GM18511 (cell line): ENCODE measurements at regions not wholly inside any gene's neighbourhood (a gene's known extent, or its start where the extent isn't known, plus 50 kb on each side); places are given as distances from the start of the nearest gene placed in this dataset.
"Not testable (repeated sequence)": the region's sequence is repeated elsewhere in the genome, so short reads cannot be mapped to it uniquely, and the experiment has no call there.

Experiments used
- ATAC-seq: cut with Tn5 transposase; IDR thresholded peaks from one replicate; pipeline ENCODE4 v1.9.1; 2021; ENCODE audit warnings: mild to moderate bottlenecking, moderate library complexity; ENCODE audit not compliant: unreplicated experiment

DNA sequence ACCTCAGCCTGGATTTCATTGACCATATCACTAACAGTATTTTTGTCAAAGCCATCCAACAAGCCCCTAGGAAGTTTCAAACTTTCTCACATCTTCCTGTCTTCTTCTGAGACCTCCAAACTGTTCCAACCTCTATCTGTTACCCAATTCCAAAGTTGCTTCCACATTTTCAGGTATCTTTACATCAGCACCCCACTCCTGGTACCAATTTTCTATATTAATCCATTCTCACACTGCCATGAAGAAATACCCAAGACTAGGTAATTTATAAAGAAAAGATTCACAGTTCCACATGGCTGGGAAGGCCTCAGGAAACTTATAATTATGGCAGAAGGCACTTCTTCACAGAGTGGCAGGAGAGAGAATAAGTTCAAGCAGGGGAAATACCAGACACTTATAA lies 571.9 kb upstream of the PHF14 start:
- no peak for ATAC-seq

DNA sequence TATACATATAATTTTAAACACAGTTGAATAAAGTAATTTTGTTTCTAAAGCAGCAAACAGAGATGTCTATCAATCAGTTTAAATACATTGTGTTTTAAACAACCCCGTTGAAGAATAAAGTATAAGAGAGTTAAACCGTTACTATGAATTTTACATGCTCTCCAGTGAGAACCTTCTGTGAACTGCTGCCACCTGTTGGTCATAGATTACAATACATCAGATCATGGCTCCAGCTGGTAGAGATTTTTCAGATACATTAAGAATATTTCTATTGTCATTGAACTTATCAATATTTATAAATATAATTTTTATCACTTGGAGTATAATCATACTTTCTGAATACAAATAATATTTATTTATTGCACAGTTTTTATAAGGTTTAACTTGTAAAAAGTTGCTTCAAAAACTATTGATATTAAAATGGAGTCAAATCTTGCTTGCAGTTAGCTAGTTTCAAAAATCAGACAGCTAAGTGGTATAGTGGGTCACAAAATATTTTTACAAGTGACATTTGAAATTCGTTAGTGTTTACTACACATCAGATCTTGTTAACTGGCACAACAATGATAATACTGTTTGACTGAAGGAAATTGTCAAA lies 561.2 kb upstream of the PHF14 start:
- ATAC-seq = peak; percentile 83

DNA sequence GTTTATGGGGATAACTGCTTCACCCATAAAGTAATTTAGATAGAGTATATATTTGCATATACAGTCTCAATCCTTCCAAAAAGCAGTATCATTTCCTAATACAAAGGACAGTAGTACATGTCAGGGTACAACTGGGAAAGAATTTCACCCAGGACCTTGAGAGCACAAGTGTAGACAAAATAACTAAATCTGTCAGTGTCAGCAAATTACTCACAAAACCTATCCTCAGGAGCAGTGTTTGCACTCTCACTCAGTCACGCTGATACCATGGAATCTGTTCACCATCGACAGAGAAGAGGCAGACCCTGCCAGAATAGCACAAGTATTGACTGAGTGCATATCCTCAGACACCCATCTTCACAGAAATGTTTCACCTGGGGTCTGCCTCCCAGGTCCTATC lies 554.7 kb upstream of the PHF14 start:
- no peak for ATAC-seq

DNA sequence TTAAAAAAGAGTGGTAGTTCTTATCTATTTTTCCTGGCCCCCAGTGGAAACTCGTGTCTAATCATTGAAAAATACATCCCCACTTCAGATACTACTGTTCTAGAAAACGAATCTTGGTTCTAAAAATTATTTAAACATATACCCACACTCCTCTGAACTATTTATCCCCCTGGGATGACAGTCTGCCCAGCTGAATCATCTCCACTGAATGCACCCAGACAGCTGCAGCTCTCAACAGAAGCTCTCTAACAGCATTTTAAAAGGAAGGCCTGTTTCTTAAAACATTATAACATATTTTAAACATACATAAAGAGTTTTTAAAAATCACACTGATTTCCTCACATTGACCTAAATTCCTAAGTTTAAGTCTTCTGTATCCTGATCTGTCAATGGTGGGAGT lies 544.6 kb upstream of the PHF14 start:
- ATAC-seq = no peak

DNA sequence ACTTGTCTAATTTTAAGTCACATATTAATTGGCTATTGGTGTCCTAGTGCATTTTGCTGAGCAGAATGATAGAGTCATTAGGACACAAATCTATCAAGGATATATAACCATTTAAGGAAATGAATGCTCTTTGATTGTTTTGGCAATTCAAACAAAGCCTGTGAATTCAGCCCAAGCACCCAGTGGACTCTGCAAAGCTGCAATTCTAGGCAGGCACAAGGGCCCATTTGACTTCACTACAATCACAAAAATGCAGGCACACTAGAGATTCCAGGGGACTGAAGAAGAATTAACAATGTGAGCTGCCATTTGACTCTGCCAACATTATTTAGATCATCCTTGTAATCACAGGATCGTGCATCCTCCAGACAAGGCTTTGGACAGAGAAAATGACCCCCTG lies 544.2 kb upstream of the PHF14 start:
- no peak for ATAC-seq

DNA sequence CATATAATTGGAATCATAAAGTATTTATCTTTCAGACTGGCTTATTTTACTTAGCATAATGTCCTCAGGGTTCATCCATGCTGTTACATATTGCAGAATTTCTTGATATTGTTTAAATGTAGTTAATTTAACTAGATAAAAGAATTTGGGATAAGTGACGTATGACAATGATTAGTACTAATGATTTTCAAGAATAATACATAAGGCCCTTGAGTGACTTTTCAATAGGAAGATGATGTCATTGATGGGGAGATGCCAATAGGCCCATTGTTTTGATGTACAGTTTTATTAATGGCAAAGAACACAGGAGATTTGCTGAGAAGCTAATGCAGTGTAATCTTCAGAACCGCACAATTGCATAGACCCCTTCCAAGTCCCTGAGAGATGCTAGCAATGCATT lies 537.4 kb upstream of the PHF14 start:
- ATAC-seq = no peak

DNA sequence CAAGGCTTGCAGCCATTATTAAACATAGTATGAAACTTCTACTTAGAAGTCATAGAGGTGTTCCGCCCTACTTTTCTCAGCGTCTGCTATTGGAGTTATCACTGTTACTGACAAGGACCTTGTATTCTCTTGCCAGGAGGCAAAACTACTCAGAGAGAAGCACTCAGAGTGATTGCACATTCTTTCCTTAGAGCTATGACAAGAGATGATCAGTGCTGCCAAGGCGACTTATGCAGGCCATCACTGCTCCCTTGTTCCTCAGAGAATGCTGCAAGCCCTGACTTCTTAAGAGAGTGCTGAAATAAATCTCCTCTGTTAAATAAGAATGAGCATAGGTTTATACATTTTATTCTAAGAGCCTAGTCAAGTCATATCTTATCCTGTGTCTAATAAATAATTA lies 534.6 kb upstream of the PHF14 start:
- ATAC-seq = no peak

DNA sequence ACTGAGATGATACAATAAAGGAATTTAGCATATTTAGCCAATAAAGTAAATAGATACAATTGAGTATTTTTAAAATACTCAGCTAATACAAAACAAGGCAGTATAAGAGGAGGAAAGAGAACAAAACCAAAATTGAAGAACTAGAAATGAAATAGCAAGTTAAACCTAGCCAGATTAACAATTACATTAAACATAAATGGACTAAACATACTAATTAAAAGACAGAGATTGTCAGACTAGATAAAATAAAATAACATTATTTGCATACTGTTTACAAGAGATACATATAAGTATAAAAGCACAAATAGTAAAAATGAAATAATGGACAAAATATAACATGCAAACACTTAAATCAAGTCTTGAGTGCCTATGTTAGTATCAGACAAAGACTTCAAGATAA lies 517.7 kb upstream of the PHF14 start:
- ATAC-seq = no peak

DNA sequence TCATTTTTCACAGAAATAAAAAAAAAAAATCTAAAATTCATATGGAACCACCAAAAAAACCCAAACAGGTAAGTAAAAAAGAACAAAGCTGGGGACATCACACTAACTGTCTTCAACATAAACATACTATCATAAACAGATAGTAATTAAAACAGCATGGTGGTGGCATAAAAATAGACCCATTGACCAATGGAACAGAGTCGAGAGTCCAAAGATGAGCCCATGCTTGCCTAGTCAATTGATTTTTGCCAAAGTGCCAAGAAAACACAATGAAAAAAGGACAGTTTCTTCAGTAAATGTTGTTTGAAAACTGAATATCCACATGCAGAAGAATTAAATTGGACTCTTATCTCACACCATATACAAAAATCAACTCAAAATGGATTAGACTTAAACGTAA lies 513.2 kb upstream of the PHF14 start:
- no peak for ATAC-seq

DNA sequence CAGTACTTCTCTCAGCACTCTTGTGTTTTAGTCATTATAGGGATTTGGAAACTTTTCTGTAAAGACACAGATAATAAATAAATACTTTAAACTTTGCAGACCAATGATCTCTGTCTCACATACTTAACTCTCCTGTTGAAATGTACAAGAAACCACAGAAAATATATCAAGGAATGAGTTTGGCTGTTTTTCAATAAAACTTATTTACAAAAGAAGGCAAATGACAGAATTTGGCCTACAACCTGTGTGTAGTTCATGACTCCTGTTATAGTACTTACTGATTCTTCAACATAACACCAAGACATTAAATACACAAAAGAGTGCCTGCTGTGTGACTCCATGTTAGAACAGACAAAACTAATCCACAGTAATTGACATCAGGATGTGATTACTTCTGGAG lies 510.0 kb upstream of the PHF14 start:
- ATAC-seq = no peak

DNA sequence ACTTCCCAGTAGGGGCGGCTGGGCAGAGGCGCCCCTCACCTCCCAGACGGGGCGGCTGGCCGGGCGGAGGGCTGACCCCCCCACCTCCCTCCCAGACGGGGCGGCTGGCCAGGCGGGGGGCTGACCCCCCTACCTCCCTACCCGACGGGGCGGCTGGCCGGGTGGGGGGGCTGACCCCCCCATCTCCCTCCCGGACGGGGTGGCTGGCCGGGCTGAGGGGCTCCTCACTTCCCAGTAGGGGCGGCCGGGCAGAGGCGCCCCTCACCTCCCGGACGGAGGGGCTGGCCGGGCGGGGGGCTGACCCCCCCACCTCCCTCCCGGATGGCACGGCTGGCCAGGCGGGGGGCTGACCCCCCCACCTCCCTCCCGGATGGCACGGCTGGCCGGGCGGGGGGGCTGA lies 508.1 kb upstream of the PHF14 start:
- ATAC-seq = not testable (repeated sequence)

DNA sequence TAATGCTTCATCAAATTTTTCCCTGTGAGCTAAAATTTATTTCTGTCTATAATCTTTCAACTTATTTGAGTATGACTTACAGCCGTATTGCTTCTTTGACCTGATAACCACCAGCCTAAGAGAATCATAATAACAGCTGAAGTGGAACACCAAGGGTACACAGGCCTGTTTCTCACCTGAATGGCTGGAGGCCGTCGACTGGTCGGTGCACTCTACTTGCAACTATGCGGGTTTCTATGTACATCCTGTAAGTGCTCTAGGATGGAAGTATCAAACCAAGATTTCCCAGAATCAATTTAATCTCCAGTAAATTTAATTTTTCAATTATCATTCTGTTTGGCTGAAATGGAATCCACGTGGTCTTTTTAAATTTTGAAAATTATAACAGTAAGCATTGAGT lies 504.8 kb upstream of the PHF14 start:
- ATAC-seq = no peak

DNA sequence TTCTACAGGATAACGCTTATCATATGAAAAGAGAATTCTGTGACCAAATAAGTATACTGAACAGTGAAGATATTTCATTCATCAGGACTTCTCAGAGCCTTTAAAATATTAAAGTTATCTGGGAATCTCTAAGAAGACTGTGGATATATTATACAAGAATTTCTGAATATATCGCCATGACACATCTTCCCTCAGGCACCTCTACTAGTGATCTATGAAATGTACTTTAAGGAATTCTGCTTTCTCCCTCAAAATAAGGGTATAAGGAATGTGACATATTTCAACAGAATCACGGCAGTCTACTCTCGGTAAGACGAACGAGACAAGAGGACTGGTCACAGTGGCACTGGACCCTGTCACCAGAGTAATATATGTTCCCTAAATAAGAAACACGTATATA lies 504.2 kb upstream of the PHF14 start:
- no peak for ATAC-seq

DNA sequence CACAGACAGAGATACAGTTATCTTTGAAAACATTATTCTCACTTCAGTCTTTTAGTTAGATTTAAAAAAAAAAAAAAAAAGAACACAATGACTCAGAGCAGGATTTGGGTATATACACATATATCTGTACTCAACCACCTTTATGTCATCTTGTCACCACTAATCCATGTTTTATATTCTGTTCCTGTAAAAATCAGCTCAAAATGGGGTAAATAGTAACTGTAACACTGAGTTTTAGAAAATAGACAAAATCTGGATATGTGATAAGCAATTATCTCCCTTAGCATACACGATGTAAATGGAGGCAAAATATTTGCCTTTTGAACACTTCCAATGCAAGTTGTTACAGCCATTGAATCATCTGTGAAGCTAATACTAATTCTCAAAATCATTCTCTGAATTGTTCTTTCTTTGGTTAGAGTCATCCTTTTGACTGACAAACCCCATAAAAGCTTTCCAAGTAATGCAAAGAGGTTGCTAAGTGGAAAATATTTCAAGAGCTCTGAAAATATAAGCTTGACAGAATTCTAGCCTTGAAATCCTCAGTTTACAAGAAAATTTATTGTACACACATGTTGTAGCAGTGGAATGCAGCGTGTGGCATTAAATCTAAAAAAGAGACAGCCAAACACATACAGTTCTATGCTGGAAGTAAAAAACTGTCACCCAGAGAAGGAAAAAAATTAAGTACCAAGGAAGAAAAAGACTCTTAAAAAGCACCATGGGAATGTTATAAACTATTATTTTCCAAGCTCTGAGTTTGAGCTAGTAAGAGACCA lies 502.2 kb upstream of the PHF14 start:
- no peak for ATAC-seq

DNA sequence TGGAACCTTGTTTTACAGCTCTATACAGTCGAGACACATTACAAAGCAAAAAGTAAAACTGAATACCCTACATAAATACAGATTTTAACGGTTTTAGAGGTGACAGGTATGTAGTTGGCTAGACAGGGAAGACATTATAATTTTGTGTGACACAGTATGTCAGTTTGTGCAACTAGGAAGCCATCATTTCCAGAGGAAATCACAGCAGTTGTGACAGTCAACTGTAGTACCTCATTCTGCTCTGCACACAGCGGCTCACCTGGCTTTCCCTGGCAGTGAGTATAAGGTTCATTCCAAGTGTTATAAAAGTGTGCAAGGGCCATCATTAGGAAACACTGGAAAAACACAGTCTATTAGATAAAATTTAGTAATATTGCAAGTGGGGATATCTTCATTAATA lies 501.6 kb upstream of the PHF14 start:
- no peak for ATAC-seq

DNA sequence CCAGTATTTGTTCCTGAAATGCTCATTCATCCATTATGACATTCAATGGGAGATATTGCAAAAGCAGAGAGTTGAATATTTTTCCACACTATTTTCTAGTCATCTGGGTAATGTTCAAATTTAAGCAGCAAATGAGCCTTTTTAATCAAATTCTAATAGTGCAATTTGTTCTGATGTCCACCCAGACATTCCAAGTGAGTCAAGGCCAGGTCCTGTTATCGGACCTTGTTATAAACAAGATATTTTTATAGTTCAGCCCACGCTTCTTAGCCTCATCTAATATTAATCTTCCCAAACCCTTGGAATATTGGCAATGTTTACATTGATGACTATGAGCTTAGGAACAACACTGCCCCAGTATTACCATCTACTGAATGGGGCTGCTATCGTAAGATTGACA lies 500.1 kb upstream of the PHF14 start:
- no peak for ATAC-seq

DNA sequence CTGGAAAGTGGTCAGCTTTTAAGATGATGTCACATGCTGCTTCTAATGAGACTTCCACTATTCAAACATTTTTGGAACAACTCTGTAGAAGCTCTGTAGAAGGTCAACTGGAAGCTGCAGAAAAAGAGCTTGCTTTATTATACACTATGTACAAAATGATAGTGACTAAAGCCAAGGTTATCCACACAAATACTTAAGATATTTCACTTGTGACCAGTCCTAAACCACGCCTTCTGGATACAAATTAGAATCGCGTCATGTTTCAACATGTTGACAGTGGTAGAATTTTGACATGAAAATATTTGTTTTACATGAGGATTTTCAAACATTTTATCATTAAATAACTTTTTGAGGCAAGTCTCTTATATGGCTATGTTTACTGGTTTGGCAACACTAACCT lies 499.6 kb upstream of the PHF14 start:
- no peak for ATAC-seq

DNA sequence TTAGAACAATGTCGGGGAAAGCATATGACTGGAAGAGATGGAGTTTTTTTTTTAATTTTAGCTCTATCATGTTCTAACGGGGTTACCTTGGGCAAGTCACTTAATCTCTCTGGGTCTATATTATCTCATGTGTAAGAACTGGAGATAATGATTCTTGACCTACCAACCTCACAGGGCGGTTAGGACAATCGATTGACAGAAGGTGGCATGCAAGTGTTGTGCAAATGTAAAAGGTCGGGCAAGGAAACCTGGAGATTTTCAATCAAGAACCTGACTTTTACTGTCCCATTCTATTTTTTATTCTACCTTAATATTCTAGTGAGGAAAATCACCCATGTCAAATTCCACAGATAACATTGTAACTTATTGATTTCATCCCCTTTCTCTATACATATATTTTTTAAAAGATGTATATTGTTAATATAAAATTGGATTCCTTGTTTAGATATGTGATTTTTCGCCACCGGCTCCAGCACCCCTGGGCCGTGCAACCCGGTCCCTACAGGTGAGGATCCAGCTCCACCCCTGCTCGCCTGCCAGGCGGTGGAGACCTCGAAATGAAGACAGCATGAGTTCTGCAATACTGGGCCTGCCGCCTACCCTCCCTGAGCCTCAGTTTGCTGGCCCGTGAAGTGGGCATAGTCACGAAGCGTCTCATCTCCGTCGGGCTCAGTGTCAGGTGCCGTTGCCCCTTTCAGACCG lies 497.6 kb upstream of the PHF14 start:
- no peak for ATAC-seq

DNA sequence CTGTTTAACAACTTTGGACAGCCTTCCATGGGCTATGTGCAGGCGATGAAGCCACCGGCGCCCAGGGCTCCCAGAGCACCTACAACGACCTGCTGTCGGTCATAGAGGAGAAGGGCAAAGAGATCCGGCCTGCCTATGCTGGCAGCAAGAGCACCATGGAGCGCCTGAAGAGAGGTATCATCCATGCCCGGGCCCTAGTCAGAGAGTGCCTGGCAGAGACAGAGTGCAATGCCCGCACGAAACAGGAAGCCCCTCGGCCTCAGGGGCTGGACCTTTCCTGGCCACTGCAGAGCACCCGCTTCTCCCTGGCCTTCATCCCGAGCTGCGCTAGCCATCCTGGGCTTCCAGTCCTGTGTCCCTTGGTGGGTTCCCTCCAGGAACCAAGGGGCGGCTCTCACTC lies 497.0 kb upstream of the PHF14 start:
- no peak for ATAC-seq

DNA sequence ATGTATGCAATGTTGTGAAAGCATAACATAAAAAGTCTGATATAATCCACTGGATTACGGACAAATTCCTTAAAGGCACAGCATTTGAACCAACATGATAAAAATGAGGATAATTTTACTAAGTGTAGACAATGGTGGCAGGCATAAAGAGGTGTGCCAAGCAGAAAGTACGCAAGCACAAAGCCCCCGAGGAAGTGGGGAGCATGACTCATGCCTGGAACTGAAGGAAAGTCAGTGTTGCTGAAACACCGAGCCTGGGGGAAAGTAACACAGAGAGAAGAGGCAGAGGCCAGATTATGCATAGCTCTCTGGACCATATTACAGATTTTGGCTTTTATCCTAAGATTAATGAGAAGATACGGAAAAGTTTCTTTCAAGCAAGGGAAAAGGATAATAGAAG lies 490.0 kb upstream of the PHF14 start:
- no peak for ATAC-seq

DNA sequence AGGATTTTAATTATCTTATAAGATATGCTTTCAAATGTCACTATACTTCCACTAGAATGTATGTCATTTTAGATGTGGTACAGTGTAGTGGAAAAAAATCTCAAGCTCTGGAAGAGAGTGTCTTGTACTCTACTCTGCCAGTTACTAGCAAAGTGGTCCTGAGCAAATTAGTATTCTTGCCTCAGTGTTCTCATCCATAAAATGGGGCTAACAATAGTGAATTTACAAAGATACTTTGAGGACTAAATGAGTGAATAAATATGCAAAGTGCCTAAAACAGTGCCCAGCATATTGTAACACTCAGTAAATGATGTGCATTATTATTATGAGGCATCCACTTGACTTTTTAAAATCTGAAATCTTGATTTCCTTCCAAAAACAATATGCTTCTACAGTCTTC lies 488.9 kb upstream of the PHF14 start:
- ATAC-seq = no peak

DNA sequence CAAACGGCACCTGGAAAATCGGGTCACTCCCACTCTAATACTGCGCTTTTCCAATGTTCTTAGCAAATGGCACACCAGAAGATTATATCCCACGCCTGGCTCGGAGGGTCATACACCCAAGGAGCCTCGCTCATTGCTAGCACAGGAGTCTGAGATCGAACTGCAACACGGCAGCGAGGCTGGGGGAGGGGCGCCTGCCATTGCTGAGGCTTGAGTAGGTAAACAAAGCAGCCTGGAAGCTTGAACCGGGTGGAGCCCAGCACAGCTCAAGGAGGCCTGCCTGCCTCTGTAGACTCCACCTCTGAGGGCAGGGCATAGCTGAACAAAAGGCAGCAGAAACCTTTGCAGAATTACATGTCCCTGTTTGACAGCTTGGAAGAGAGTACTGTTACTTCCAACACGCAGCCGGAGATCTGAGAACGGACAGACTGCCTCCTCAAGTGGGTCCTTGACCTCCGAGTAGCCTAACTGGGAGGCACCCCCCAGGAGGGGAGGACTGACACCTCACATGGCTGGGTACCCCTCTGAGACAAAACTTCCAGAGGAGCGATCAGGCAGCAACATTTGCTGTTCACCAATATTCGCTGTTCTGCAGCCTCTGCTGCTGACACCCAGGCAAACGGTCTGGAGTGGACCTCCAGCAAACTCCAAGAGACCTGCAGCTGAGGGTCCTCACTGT lies 472.3 kb upstream of the PHF14 start:
- not testable (repeated sequence) for ATAC-seq
